CD14-positive monocyte (primary cell): ENCODE measurements at regions not wholly inside any gene's neighbourhood (a gene's known extent, or its start where the extent isn't known, plus 50 kb on each side); places are given as distances from the start of the nearest gene placed in this dataset.
A peak's percentile ranks its signal among the peaks of the same experiment; 100 is the strongest.

Experiments
- DNase-seq, 3 donors: peaks; one replicate each; pipeline ENCODE4 v3.0.0-alpha.2; 2011 to 2022
- H2AFZ ChIP-seq: 2 replicates; pipeline ENCODE4 v1.6.0; 2012; ENCODE audit warnings: mild to moderate bottlenecking, low read depth, low read length, inconsistent platforms; ENCODE audit not compliant: insufficient read depth, poor library complexity, severe bottlenecking
- H3K27ac ChIP-seq, 2 donors: 1 replicate in 1 of 2; 2 replicates in 1 of 2; pipeline ENCODE4 v1.5.1; 2012 to 2013; ENCODE audit warnings: low read length in 2 of 2, control low read depth in 1 of 2, inconsistent platforms in 1 of 2, low read depth in 1 of 2, mild to moderate bottlenecking in 1 of 2
- H3K27me3 ChIP-seq, 2 donors: one replicate each; pipeline versions ENCODE4 v1.6.0 to v1.6.1; 2011 to 2013; ENCODE audit warnings: low read length in 2 of 2; ENCODE audit not compliant: control insufficient read depth in 2 of 2, insufficient read depth in 2 of 2
- H3K36me3 ChIP-seq, 2 donors: replicated peaks in 1 of 2; 1 replicate in 1 of 2; 2 replicates in 1 of 2; pipeline versions ENCODE4 v1.5.1 to v1.6.1; 2012 to 2013; ENCODE audit warnings: low read length in 2 of 2, control low read depth in 1 of 2, inconsistent platforms in 1 of 2, mild to moderate bottlenecking in 1 of 2; ENCODE audit not compliant: insufficient read depth in 2 of 2, control insufficient read depth in 1 of 2
- H3K4me1 ChIP-seq, 2 donors: 1 replicate in 1 of 2; 2 replicates in 1 of 2; pipeline versions ENCODE4 v1.5.1 to v1.6.1; 2012 to 2013; ENCODE audit warnings: low read length in 2 of 2, control low read depth in 1 of 2, inconsistent platforms in 1 of 2, mild to moderate bottlenecking in 1 of 2, moderate library complexity in 1 of 2; ENCODE audit not compliant: insufficient read depth in 2 of 2, control insufficient read depth in 1 of 2
- H3K4me2 ChIP-seq: replicated peaks from 2 replicates; pipeline ENCODE3; 2012; ENCODE audit warnings: low read length, moderate library complexity, mild to moderate bottlenecking; ENCODE audit not compliant: poor library complexity, severe bottlenecking; ENCODE audit errors: extremely low read depth
- H3K4me3 ChIP-seq, 3 experiments: fragments of 200-600 bp in 1 of 3; sonication (generic) in 1 of 3; replicated peaks in 1 of 3; 1 replicate in 2 of 3; 2 replicates in 1 of 3; pipeline ENCODE4 v1.5.1; 2011 to 2013; ENCODE audit warnings: low read length in 3 of 3, mild to moderate bottlenecking in 3 of 3, control low read depth in 2 of 3, low read depth in 2 of 3, inconsistent platforms in 1 of 3, moderate library complexity in 1 of 3
- H3K79me2 ChIP-seq: 2 replicates; pipeline ENCODE4 v1.6.0; 2012; ENCODE audit warnings: mild to moderate bottlenecking, control low read depth, inconsistent platforms, low read length, moderate library complexity; ENCODE audit not compliant: insufficient read depth
- H3K9ac ChIP-seq: 2 replicates; pipeline ENCODE4 v1.6.0; 2017; ENCODE audit warnings: low read length, mild to moderate bottlenecking; ENCODE audit not compliant: insufficient read depth, poor library complexity, severe bottlenecking
- H3K9me3 ChIP-seq, 2 donors: replicated peaks in 1 of 2; 1 replicate in 1 of 2; 2 replicates in 1 of 2; pipeline versions ENCODE4 v1.5.1 to v1.6.1; 2012 to 2013; ENCODE audit warnings: low read length in 2 of 2, control low read depth in 1 of 2; ENCODE audit not compliant: control insufficient read depth in 1 of 2, insufficient read depth in 1 of 2
- H4K20me1 ChIP-seq: 2 replicates; pipeline ENCODE4 v1.6.0; 2012; ENCODE audit warnings: mild to moderate bottlenecking, low read length, control low read depth, moderate library complexity; ENCODE audit not compliant: insufficient read depth
- H3K27ac Mint-ChIP-seq, 7 donors: one replicate each; pipeline ENCODE4 v1.8.0; 2020; ENCODE audit warnings: mild to moderate bottlenecking in 7 of 7, mixed read lengths in 7 of 7, moderate library complexity in 6 of 7, inconsistent platforms in 2 of 7
- H3K27me3 Mint-ChIP-seq, 3 donors: one replicate each; pipeline ENCODE4 v1.8.0; 2021 to 2022; ENCODE audit warnings: low read depth in 3 of 3, mild to moderate bottlenecking in 3 of 3, mixed read lengths in 3 of 3, moderate library complexity in 3 of 3, inconsistent platforms in 1 of 3
- H3K36me3 Mint-ChIP-seq, 2 donors: one replicate each; pipeline ENCODE4 v1.8.0; 2020; ENCODE audit warnings: mixed read lengths in 2 of 2, inconsistent platforms in 1 of 2, mild to moderate bottlenecking in 1 of 2
- H3K4me1 Mint-ChIP-seq: one replicate; pipeline ENCODE4 v1.8.0; 2020; ENCODE audit warnings: mild to moderate bottlenecking, mixed read lengths
- H3K4me3 Mint-ChIP-seq, 2 donors: one replicate each; pipeline ENCODE4 v1.8.0; 2020; ENCODE audit warnings: mild to moderate bottlenecking in 2 of 2, mixed read lengths in 2 of 2, moderate library complexity in 1 of 2
- H3K9me3 Mint-ChIP-seq, 7 donors: one replicate each; pipeline ENCODE4 v1.8.0; 2020 to 2022; ENCODE audit warnings: mixed read lengths in 7 of 7, mild to moderate bottlenecking in 6 of 7, moderate library complexity in 6 of 7, inconsistent platforms in 2 of 7
- CTCF ChIP-seq: fragments of 200-600 bp; IDR thresholded peaks from one replicate; pipeline ENCODE4 v1.8.0; 2022; ENCODE audit warnings: antibody characterized with exemption, mild to moderate bottlenecking
- WGBS: methylation state at CpG from one replicate; pipeline ENCODE4 v1.1.5; 2013; ENCODE audit warnings: missing lambda C conversion rate; ENCODE audit not compliant: insufficient coverage; 5-methylcytosine and 5-hydroxymethylcytosine counted together
- intact Hi-C, 2 donors: fragments of 100-400 bp; cut with micrococcal nuclease; formaldehyde crosslinking; loops; one replicate each; pipeline versions ENCODE4 v1.15.0 to v1.15.1; 2023

- Mint-ChIP-seq H3K36me3 (no peaks in the 10 kb centered on the region), H3K27me3 (peaks cover 2 to 11% (median 6%) of the 10 kb centered on the region in 3 donors), H3K27ac (peak overlapping the region in 1 of 7 donors; percentile 23), H3K9me3 (peaks cover 0 to 4% (median 4%) of the 10 kb centered on the region in 7 donors), H3K4me1 (no peaks in the 10 kb centered on the region), H3K4me3 (no peak overlapping the region)
- H3K9ac ChIP-seq, result no peak overlapping the region
- peaks cover 2 to 6% of the 10 kb centered on the region in 2 donors for H3K9me3 ChIP-seq
- H3K4me2 ChIP-seq, result no peak overlapping the region
- H3K4me3 ChIP-seq, result no peak overlapping the region
- no peaks in the 10 kb centered on the region for H4K20me1 ChIP-seq
- no peaks in the 10 kb centered on the region for H3K36me3 ChIP-seq
- no peak overlapping the region for H2AFZ ChIP-seq
- H3K4me1 ChIP-seq, result no peaks in the 10 kb centered on the region
- no peaks in the 10 kb centered on the region for H3K27me3 ChIP-seq
- DNase-seq, result no peak
- H3K79me2 ChIP-seq, result no peaks in the 10 kb centered on the region
- intact Hi-C loops, result no loop called here
- WGBS, result 94% methylated on average over 15 of the region's 23 CpGs
- TF ChIP-seq CTCF, result no peak
- no peak overlapping the region for H3K27ac ChIP-seq
Measured at GRCh38 chr3:194801461-194802432, 116.1 kb downstream of the FAM43A start.

DNA sequence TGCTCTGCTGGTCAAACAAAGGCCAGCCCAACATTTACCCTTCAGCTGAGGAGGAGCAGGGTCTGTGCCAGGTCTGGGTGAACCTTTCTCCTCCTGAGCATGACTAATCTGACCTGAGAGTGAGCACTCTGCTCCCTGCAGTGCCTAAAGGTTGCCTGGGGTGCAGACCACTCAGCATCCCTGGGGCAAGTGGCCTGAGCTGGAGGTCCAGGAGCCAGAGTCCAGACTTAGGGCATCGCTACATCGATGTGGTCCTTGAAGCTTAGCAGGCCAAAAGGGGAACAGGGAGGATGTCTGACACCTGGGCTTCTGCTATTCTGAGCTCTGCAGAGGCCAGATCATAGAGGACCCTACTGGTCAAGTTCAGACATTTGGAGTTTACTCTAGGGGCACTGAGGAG lies 119.1 kb downstream of the FAM43A start:
- Histone ChIP-seq H4K20me1 (no peaks in the 10 kb centered on the region), H3K4me2 (no peak overlapping the region), H3K36me3 (no peaks in the 10 kb centered on the region), H3K27ac (no peak overlapping the region), H3K4me3 (no peak overlapping the region), H2AFZ (no peak overlapping the region), H3K9ac (no peak overlapping the region), H3K9me3 (no peaks in the 10 kb centered on the region), H3K4me1 (no peaks in the 10 kb centered on the region), H3K27me3 (no peaks in the 10 kb centered on the region), H3K79me2 (no peaks in the 10 kb centered on the region)
- peaks cover 3% of the 10 kb centered on the region for H3K4me1 Mint-ChIP-seq
- 100% methylated on average over 2 of the region's 2 CpGs for WGBS
- no peaks in the 10 kb centered on the region for H3K9me3 Mint-ChIP-seq
- no peak overlapping the region for H3K4me3 Mint-ChIP-seq
- TF ChIP-seq CTCF, result no peak
- no peak for DNase-seq
- no peaks in the 10 kb centered on the region for H3K36me3 Mint-ChIP-seq
- no peak overlapping the region for H3K27ac Mint-ChIP-seq
- intact Hi-C loops, result no loop called here
- H3K27me3 Mint-ChIP-seq, result peaks cover 2 to 13% (median 3%) of the 10 kb centered on the region in 3 donors
